LHCN-M2 (cell line): ENCODE measurements at regions not wholly inside any gene's neighbourhood (a gene's known extent, or its start where the extent isn't known, plus 50 kb on each side); places are given as distances from the start of the nearest gene placed in this dataset.

Source experiments
- DNase-seq: peaks from one replicate; pipeline ENCODE4 v3.0.0-alpha.2; 2012; ENCODE audit warnings: low read depth

- DNase-seq: no peak
Measured at GRCh38 chr5:117236941-117237340, 662.3 kb upstream of the SEMA6A start.

GRCh38 chr5:117235786-117236185 lies 661.2 kb upstream of the SEMA6A start:
- no peak for DNase-seq

GRCh38 chr5:117230375-117230774 lies 655.8 kb upstream of the SEMA6A start:
- DNase-seq: no peak

GRCh38 chr5:117220730-117221129 lies 646.1 kb upstream of the SEMA6A start:
- no peak for DNase-seq

- DNase-seq: no peak
Measured at GRCh38 chr5:117218789-117219188, 644.2 kb upstream of the SEMA6A start.

GRCh38 chr5:117212866-117213265 lies 638.2 kb upstream of the SEMA6A start:
- no peak for DNase-seq

- DNase-seq: no peak
Measured at GRCh38 chr5:117210796-117211195, 636.2 kb upstream of the SEMA6A start.

GRCh38 chr5:117209479-117209878 lies 634.9 kb upstream of the SEMA6A start:
- DNase-seq: no peak

- no peak for DNase-seq
Measured at GRCh38 chr5:117207088-117207668, 632.6 kb upstream of the SEMA6A start.

- DNase-seq: no peak
Measured at GRCh38 chr5:117205894-117206293, 631.3 kb upstream of the SEMA6A start.

- no peak for DNase-seq
Measured at GRCh38 chr5:117204926-117205869, 630.6 kb upstream of the SEMA6A start.

- no peak for DNase-seq
Measured at GRCh38 chr5:117204404-117204803, 629.8 kb upstream of the SEMA6A start.

- DNase-seq: no peak
Measured at GRCh38 chr5:117203584-117203983, 629.0 kb upstream of the SEMA6A start.

GRCh38 chr5:117201001-117201400 lies 626.4 kb upstream of the SEMA6A start:
- DNase-seq: no peak

GRCh38 chr5:117195076-117195475 lies 620.5 kb upstream of the SEMA6A start:
- DNase-seq: no peak

- no peak for DNase-seq
Measured at GRCh38 chr5:117191251-117191650, 616.6 kb upstream of the SEMA6A start.

GRCh38 chr5:117189784-117190183 lies 615.2 kb upstream of the SEMA6A start:
- no peak for DNase-seq

GRCh38 chr5:117188211-117188610 lies 613.6 kb upstream of the SEMA6A start:
- no peak for DNase-seq

- no peak for DNase-seq
Measured at GRCh38 chr5:117186751-117187150, 612.1 kb upstream of the SEMA6A start.

- DNase-seq: no peak
Measured at GRCh38 chr5:117183326-117183725, 608.7 kb upstream of the SEMA6A start.

GRCh38 chr5:117182104-117182503 lies 607.5 kb upstream of the SEMA6A start:
- DNase-seq: no peak

- no peak for DNase-seq
Measured at GRCh38 chr5:117177302-117177701, 602.7 kb upstream of the SEMA6A start.

GRCh38 chr5:117165068-117165467 lies 590.4 kb upstream of the SEMA6A start:
- DNase-seq: no peak
